HG02938 (cell line): ENCODE measurements at regions not wholly inside any gene's neighbourhood (a gene's known extent, or its start where the extent isn't known, plus 50 kb on each side); places are given as distances from the start of the nearest gene placed in this dataset.

Source experiments
- ATAC-seq: cut with Tn5 transposase; IDR thresholded peaks from one replicate; pipeline ENCODE4 v1.9.1; 2021; ENCODE audit warnings: mild to moderate bottlenecking, moderate library complexity; ENCODE audit not compliant: unreplicated experiment

GRCh38 chr14:61940666-61941420 is 178.6 kb downstream of the SNAPC1 start:
- ATAC-seq = no peak

- no peak for ATAC-seq
Observed at GRCh38 chr14:61941421-61942150, 179.4 kb downstream of the SNAPC1 start.

- no peak for ATAC-seq
Observed at GRCh38 chr14:61948376-61948775, 186.2 kb downstream of the SNAPC1 start.

GRCh38 chr14:61950340-61950739 is 188.1 kb downstream of the SNAPC1 start:
- no peak for ATAC-seq

GRCh38 chr14:61953602-61954001 is 191.4 kb downstream of the SNAPC1 start:
- ATAC-seq = no peak

- ATAC-seq = no peak
Observed at GRCh38 chr14:61954306-61954705, 192.1 kb downstream of the SNAPC1 start.

GRCh38 chr14:61956517-61956916 is 194.3 kb downstream of the SNAPC1 start:
- no peak for ATAC-seq

- ATAC-seq = no peak
Observed at GRCh38 chr14:61959348-61959747, 197.1 kb downstream of the SNAPC1 start.

GRCh38 chr14:61961369-61961768 is 199.1 kb downstream of the SNAPC1 start:
- ATAC-seq = no peak

GRCh38 chr14:61963926-61964325 is 201.7 kb downstream of the SNAPC1 start:
- ATAC-seq = no peak

GRCh38 chr14:61965030-61965745 is 203.0 kb downstream of the SNAPC1 start:
- ATAC-seq = no peak

GRCh38 chr14:61968207-61968606 is 206.0 kb downstream of the SNAPC1 start:
- no peak for ATAC-seq

GRCh38 chr14:61972711-61973110 is 210.5 kb downstream of the SNAPC1 start:
- ATAC-seq = no peak

GRCh38 chr14:61973981-61974380 is 211.8 kb downstream of the SNAPC1 start:
- ATAC-seq = no peak

GRCh38 chr14:61977217-61977616 is 215.0 kb downstream of the SNAPC1 start:
- no peak for ATAC-seq

GRCh38 chr14:61988240-61988639 is 226.0 kb downstream of the SNAPC1 start:
- no peak for ATAC-seq

GRCh38 chr14:61992139-61992538 is 229.9 kb downstream of the SNAPC1 start:
- no peak for ATAC-seq

- ATAC-seq = no peak
Observed at GRCh38 chr14:61992926-61993325, 230.7 kb downstream of the SNAPC1 start.

GRCh38 chr14:61994589-61994988 is 232.4 kb downstream of the SNAPC1 start:
- ATAC-seq = no peak

- ATAC-seq = no peak
Observed at GRCh38 chr14:61996753-61997152, 234.5 kb downstream of the SNAPC1 start.

- no peak for ATAC-seq
Observed at GRCh38 chr14:61997161-61997560, 234.9 kb downstream of the SNAPC1 start.

GRCh38 chr14:62001963-62002362 is 239.7 kb downstream of the SNAPC1 start:
- ATAC-seq = no peak
